ENCODE measurements at regions not wholly inside any gene's neighbourhood (a gene's known extent, or its start where the extent isn't known, plus 50 kb on each side); places are given as distances from the start of the nearest gene placed in this dataset.
"Not testable (repeated sequence)": the region's sequence is repeated elsewhere in the genome, so short reads cannot be mapped to it uniquely, and the experiment has no call there.

DNA sequence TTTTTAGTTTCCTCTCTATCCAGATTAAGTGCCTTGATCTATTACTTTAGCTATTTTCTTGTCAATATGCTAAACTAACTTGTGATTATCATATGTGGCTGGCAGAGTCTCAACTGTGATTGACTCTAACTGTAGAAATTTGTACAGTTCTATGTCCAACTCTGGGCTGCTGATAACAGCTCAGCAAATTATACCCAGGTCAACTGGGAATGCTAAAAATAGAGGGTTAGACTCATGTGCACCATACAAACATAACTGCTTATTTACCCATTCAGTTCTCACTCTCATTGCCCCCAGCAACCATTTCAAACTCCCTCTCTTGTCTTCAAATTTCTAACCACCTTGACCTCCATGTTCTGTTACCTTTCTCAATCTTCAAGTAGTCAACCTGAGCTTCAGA is 576.9 kb downstream of the TDRD15 start:
- no peak for DNase-seq (ENCODE audit: low spot score)

DNA sequence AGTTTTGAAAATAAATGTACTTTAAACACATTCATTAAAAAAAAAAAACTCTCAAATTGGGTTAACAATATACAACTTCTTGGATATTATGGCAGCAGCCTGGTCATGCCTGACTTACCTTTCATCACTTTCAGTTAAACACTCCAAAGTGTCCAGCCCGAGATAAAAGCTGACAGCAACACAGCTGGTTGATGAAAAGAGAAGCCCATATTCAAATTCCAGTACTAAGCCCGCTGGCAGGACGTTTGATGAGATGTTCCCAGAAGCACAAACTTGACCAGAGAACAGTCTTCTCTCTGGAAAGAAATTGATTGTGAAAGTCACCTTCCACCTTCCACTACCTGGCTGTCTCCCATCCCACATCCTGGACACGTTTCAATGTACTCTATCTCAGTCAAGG is 586.3 kb downstream of the TDRD15 start:
- no peak for DNase-seq (ENCODE audit: low spot score)

DNA sequence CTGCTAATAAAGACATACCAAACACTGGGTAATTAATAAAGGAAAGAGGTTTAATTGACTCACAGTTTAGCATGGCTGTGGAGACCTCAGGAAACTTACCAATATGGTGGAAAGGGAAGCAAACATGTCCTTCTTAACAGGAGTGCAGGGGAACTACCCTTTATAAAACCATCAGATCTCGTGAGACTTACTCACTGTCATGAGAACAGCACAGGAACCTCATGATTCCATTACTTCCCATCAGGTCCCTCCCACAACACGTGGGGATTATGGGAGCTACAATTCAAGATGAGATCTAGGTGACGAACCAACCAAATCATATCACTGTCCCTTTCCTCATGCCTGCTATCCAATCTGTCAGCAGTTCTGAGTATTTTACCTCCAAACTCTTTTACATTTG is 586.7 kb downstream of the TDRD15 start:
- DNase-seq (ENCODE audit: low spot score): peak; percentile 7

DNA sequence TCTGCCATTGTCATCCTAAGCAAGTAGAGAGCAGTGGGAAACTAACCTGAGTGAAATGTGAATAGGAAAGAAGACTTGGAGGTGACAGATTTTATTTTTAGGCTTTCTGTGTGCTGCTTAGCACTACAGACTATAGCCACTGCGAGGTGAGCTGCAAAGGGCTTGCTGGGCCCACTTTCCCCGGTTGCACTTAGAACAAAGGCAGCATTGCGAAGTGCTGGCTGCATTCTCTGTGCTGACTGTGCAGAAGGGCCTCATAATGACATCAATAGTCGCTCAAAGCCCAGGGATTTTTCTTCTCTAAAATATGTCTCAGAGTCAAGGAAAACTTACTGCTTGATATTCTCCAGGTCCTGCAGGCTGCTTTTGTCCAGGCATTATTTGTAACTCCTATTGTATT is 592.1 kb downstream of the TDRD15 start:
- DNase-seq (ENCODE audit: low spot score): no peak

DNA sequence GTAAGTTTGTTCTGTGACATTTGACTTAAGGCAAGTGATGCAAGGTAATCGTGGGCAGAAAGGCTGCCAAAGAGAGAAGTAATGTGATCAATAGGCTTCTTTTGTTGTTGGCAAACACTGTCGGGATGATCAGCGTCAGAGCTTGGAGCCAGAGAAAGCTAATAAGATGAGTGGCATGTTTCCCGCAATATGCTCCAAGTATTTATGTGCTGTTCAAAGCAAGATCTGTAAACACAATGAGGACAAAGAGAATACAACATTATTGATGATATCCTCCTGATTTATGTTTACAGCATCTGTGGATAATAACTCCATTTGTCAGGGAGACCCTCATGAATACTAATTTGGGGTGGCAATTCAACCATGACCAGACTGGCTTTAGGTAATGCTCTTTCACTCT is 603.3 kb downstream of the TDRD15 start:
- no peak for DNase-seq (ENCODE audit: low spot score)

DNA sequence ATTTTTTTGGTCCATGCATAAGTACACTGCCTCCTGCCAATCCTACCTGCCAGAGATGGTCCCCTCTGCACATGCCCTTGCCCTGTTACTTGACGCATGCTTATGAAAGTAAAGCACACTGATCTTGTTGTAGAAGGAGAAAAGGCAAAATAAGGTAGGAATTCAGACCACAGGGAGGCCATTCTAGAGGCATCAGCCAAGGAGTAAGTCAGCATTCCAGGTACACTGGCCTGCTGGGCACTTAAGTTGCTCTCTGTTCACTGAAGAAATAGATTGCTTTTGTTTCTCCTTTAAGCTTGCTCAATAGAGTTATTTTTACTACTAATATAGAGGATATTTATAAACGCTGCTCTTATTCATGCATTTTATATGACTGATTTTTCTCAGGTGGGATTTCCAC is 604.4 kb downstream of the TDRD15 start:
- no peak for DNase-seq (ENCODE audit: low spot score)

DNA sequence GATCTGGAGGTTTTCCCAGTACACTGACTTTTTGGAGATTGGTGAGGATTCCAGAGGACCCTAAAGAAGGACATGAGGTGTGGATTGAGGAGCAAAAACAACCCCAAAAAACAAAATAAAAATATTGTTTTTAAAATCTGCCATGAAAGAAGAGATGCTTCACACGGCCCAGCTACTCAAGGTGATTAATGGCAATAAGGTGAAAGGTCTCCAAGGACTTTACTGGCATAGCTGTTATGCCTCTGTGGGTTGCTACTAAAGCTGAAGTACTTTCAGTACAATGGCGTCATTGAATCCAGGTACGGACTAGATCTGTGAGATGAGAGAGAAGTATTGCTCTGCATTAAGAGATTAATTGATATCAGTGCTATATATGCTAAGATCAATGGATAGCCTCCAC is 606.4 kb downstream of the TDRD15 start:
- no peak for DNase-seq (ENCODE audit: low spot score)

DNA sequence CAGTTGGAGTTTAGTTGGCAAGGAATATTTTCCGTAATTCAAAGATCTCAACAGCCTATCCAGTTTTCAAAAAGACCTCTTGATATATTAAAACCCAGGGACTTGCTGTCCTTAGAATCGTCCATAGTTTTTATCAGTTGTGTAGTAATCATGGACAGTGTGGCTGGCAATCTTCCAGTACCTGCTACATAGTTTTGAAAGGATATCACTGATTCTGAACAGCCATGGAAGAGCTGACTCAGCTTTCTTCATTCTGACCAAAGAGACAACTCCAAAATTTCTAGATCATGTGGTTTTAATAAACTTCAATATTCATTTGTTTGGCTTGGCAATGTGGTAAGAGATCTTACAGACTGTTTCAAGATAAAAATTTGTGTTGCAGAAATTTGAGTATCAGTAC is 616.7 kb downstream of the TDRD15 start:
- DNase-seq (ENCODE audit: low spot score): no peak

DNA sequence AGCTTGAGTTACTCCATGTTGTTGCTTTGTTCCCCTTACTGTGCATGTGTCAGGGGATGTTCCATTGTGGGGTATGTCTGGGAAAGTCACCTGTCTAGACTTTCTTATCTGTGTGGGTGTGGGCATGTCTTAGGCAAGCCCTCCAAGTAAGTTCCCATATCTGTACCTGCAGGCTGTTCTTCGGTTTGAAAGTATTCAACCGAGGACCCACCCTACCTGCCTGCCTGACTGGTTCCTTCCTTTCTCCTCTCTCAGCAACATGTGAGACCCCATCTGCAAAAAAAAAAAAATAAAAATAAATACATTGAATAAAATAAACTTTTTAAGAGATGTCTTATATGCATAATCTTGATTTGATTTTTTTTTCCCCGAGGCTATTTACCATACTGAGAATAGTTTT is 622.7 kb downstream of the TDRD15 start:
- DNase-seq (ENCODE audit: low spot score): no peak

DNA sequence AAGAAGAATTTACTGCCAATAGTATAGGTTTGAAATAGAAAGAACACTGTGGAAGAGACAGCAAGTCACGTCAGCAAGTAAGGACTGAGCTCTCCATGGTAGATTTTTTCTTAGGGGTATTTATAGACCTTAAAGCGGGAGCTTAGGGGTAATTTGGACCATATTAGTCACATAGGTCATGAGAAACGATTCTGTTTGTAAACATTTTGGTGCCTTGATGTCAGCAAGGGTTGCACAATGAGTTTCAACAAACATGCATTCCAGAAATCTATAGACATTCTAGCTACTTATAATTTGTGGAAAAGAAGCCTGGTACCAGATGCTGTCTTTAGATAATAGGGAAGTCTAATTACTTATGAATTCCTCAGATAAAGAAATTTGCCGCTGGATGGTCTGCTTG is 624.7 kb downstream of the TDRD15 start:
- no peak for DNase-seq (ENCODE audit: low spot score)

DNA sequence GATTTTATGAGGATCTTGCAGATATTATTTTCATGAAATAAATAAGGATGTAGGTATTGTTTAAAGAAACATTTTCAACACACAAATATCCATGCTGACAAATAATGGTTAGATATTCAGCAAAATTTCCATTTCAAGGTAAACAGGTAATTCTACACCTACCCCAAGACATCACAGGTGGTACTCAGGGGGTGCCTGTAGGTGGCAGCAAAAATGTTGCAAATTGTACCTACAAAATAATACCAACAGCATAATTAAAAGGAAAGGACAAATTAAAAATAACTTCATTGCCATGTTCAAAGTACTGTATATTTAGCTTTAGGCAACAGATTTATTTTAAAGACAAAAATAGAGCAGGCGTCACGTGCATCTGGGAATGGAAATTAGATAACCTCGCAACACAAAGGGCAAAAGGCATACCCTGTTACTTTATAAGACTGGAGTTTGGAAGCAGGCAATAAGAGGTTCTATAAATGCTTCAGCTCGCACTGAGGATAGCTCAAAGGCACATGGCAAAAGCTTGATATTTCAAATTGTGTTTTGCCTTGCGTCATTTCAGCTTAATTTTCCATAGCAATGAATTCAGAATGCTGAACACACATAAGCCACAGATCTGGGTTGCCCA is 630.5 kb downstream of the TDRD15 start:
- no peak for DNase-seq (ENCODE audit: low spot score)

DNA sequence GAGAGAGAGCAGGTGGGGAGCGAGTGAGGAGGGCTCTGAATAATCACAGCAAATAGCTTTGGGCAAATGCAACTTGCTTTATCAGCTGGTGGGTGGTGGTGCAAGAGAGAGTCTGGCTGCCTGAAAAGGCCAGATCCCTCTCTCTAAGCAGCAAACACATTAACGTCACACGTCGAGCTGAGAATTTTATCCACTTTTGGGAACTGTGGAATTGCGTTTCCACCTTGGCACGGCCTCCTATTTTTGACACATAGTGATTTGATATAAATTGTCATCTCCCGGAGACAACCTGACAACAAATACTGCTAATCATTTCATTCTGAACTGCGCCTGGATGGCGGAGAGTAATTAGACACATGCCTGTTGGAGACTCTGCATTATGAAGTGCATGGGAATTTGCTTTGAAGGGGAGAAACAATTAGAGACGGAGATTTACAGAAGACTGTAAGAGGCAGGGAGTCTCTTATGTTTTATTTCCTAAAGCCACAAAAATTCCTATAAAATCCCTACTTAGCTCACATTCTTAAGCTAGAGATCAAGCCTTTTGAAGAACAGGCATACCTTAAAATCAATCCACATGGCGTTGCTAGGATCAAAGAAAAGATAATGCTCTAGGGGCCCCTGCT is 634.1 kb downstream of the TDRD15 start:
- DNase-seq (ENCODE audit: low spot score): no peak

DNA sequence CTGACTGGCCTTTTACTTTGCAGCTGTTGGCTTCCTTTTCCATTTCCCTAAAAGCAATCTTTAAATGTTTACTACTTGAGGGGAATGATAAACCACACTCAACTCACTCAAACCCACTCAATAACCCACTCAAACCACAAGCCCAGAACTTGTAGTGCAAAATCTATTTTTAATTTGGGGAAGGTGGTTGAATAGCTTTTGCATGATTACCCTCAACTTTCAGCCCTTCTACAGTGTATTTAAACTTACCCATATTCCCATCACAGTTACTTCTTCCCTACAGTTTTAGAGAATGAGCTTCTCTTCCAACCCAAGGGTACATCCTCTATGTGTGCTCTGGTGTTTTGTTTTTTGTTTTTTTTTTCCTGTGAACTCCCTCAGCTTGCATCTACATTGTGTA is 636.1 kb downstream of the TDRD15 start:
- no peak for DNase-seq (ENCODE audit: low spot score)

DNA sequence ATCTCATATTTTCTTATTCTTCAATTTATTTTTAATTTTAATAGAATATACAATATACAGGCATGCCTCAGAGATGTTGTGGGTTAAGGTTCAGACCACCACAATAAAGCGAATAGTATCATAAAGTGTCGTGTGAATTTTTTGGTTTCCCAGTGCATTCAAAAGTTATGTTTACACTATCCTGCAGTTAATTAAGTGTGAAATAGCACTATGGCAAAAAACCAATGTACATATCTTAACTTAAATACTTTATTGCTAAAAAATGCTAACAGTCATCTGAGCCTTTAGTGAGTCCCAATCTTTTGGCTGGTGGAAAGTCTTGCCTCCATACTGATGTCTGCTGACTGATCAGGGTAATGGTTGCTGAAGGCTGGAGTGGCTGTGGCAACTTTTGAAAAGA is 637.6 kb downstream of the TDRD15 start:
- no peak for DNase-seq (ENCODE audit: low spot score)

DNA sequence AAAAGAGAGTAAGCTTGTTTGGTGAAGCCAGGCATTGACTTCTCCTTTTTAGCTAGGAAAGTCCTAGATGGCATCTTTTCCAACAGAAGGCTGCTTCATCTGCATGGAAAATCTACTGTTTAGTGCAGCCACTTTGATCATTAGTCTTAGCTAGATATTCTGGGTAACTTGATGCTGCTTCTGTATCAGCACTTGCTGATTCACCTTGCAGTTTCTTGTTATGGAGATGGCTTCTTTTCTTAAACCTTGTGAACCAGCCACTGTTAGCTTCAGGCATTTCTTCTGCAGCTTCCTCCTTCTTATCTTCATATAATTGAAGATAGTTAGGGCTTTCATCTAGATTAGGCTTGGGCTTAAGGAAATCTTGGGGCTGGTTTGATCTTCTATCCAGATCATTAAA is 639.7 kb downstream of the TDRD15 start:
- DNase-seq (ENCODE audit: low spot score): no peak

DNA sequence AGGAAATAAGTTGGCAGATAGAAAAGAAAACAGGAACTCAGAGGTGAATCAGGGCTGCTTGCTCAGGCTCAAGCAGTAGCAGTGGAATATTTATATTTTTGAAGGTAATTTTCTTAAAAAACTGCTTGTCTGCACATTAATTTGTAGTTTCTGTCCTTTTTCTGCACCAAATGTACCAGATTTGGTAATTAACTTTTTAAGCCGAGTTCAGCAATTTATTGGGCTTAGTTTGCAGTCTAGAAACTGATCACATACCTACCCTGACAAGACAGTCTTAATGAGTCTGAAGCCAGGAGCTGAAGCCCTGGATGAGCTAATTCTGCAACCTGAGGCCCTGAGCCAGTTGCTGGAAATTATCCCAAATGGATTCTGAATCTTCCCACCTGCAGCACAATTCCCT is 647.0 kb downstream of the TDRD15 start:
- DNase-seq (ENCODE audit: low spot score): no peak

DNA sequence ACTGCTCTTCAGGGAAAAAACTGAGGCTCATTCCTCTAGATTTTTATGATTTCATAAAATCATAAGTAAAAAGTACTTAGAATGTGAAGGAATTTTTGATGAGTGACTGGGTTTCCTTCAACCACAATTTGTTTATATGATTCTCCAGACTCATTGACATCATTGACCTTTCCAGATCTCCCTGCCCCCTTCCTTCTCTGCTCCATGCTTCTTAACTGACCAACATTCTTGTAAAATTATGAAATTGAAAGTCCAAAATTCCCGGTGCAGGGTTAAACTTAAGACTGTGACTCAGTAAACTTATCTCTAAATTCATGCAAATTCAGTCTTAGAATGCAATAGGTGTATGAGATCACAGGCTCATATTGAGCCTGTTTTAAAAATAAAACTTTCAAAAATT is 648.9 kb downstream of the TDRD15 start:
- DNase-seq (ENCODE audit: low spot score): no peak

DNA sequence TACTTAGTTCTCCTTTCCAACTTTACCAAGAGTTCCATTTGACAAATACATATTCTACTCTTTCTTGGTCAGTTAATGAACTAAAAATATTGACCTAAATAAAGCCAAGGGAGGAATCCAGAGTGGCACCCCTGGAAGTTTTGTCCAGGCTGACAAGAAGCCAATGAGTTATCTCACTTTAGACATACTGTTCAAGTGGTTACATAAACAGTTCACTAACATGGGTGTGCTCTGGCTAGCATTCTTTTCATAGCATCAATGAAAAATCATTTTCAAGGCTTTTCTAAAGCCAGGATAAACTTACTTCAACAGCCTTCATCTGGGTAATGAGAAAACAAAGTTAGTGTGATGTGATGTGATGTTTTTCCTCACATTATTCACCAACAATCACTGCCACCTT is 649.4 kb downstream of the TDRD15 start:
- DNase-seq (ENCODE audit: low spot score): no peak

DNA sequence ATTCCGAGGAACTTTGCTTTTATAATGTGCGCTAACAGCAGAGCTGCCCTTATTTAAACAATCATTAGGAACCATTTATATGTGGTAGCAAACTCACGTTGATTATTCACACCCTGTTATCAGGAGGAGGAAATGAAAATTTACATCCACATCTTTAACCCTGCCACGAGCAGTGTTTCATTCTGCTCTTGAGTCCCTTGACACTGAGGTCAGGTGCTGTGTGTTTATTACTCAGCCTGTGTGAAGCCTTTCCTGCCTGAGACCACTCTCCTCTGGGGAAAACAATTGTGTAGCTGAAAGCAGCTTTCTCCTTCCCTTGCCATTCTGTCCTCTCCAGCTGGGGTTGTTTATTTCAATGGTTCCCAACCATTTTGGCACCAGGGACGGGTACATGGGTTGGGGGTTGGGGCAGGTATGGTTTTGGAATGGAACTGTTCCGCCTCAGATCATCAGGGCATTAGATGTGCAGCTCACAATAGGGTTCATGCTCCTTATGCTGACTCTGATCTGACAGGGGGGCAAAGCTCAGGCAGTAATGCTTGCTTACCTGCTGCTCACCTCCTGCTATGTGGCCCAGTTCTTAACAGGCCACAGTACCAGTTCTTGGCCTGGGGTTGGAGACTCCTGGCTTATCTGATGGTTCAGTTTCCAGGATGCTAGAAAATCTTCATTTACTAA is 651.1 kb downstream of the TDRD15 start:
- DNase-seq (ENCODE audit: low spot score): no peak

DNA sequence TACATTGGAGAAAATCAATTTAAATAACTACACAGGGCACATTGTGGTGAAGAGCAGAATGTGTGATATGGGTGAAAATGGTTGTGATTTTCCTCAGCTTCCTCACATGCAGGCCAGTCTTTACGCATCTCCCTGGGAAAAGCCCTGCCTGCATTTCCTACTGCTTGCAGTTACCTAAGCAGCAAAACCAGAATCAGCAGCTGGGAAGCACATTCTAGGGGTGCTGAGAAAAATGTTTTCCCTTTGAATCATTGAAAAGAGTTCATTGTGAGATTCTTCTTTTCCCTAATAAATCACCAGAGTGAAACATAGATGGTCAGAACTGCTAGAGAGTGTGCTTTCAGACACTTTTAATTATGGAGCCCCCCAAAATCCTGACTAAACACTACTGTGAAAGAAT is 656.0 kb downstream of the TDRD15 start:
- no peak for DNase-seq (ENCODE audit: low spot score)

DNA sequence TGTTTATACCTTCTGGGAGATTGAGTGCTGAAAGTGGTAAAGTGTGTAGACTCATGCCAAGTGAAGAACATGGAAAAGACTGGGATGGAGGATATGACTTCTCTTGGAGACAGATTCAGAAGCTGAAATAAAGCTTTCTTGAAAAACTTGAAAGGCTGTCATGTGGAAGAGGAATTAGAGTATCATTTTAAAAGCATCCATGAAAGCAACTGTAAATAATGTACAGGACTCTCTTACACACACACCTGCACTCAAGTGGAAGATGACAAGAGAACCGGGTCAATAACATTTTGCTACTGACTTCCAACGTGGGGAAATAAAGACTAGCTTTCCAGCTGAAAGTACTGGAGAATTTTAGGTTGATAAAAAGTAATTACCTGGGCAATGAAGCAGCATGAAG is 658.2 kb downstream of the TDRD15 start:
- DNase-seq (ENCODE audit: low spot score): no peak

DNA sequence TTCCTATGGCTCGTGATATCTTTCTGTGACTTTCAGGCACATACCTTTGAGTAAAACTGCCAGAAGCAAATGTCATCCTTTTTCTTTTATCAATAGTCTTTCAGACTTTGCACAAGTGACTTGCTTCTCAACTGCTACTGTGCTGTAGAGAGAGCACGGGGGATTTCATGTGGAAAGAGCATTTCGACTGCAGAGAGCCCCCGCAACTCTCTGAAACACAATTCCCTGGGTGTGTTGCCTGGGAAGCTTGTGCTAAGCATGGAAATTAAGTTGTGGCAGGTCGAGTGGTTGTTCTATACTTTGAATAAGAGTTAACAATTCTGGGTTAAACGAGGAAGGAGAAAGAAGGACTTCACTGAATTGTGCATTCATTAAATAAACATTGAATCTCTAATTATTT is 659.1 kb downstream of the TDRD15 start:
- DNase-seq (ENCODE audit: low spot score): no peak

DNA sequence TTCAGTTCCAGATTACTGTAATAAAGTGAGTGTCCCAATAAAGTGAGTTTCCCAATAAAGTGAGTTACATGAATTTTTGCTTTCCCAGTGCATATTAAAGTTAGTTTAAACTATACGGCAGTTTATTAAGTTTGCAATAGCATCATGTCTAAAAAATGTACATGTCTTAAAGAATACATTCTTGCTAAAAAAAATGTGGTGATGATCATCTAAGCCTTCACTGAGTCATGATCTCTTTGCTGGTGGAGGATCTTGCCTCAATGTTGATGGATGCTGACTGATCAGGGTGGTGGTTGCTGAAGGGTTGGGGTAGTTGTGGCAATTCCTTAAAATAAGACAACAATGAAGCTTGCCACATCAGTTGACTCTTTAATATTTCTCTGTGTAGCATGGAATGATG is 664.2 kb downstream of the TDRD15 start:
- DNase-seq (ENCODE audit: low spot score): no peak

DNA sequence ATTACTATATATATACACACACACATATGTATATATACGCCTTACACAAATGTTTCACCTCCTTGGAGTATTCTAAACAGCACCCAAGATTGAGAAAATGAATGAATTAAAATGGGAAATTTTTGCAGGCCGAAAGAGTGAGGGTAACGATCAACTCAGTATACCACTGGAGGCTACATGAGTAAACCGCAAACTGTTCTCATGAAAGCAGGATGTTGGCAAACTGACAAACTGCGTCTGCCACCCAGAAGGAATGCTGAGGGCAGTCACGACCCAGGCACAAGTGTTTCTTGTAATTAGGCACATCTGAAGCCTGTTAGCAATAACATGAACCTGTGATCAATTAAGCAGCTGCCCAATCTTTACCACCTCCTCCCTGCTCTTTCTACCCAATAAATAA is 666.5 kb downstream of the TDRD15 start:
- not testable (repeated sequence) for DNase-seq (ENCODE audit: low spot score)

Measured in SW480 (cell line).